Neutrophil (primary cell): ENCODE measurements at regions not wholly inside any gene's neighbourhood (a gene's known extent, or its start where the extent isn't known, plus 50 kb on each side); places are given as distances from the start of the nearest gene placed in this dataset.
A peak's percentile ranks its signal among the peaks of the same experiment; 100 is the strongest.

ENCODE experiments used
- H3K27ac ChIP-seq: fragments of 200-600 bp; sonication (generic); 2 replicates; pipeline ENCODE4 v1.5.1; 2016; ENCODE audit warnings: mild to moderate bottlenecking, moderate library complexity
- H3K27me3 ChIP-seq: fragments of 200-600 bp; sonication (generic); 2 replicates; pipeline ENCODE4 v1.6.0; 2016; ENCODE audit warnings: mild to moderate bottlenecking
- H3K36me3 ChIP-seq: fragments of 200-600 bp; sonication (generic); 2 replicates; pipeline ENCODE4 v1.5.1; 2017
- H3K4me1 ChIP-seq, 2 experiments: fragments of 200-600 bp in 1 of 2; sonication (generic) in 1 of 2; 1 replicate in 1 of 2; 2 replicates in 1 of 2; pipeline versions ENCODE4 v1.5.1 to v1.6.1; 2013 to 2016; ENCODE audit warnings: low read depth in 1 of 2, low read length in 1 of 2, mild to moderate bottlenecking in 1 of 2, moderate library complexity in 1 of 2; ENCODE audit not compliant: control insufficient read depth in 1 of 2, insufficient read depth in 1 of 2
- H3K4me3 ChIP-seq, 2 experiments: fragments of 200-600 bp in 1 of 2; sonication (generic) in 1 of 2; 1 replicate in 1 of 2; 2 replicates in 1 of 2; pipeline ENCODE4 v1.5.1; 2013 to 2016; ENCODE audit warnings: low read depth in 1 of 2, low read length in 1 of 2, mild to moderate bottlenecking in 1 of 2, moderate library complexity in 1 of 2
- H3K9me3 ChIP-seq: fragments of 200-600 bp; sonication (generic); 2 replicates; pipeline ENCODE4 v1.5.1; 2016
- TF ChIP-seq, protein P1 (sequence below): fragments of 200-600 bp; sonication (generic); IDR thresholded peaks from 2 replicates; pipeline ENCODE4 v1.5.1; 2016; ENCODE audit warnings: antibody characterized with exemption

DNA sequence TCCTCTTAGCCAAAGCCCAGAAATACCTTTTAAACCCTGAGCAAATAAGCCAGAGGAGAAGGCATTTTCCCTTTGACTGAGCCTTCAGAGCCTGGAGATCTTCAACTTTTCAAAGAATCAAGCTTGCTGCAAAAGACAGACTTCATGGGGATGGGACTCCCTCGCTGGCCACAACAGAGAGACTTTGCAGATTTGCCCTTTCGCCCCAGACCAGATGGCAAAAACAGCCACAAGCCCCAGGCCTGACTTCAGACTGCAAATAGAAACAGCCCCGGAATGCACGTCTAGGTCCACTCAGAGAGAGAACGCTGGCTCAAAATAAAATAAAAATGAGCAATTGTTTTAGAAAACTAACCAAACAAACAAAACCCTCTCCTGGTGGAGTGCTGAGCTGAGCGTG is 114.6 kb upstream of the MED13L start:
- H3K4me1 ChIP-seq: peaks cover 14 to 15% of the 10 kb centered on the region in 2 experiments
- H3K27me3 ChIP-seq: no peaks in the 10 kb centered on the region
- TF ChIP-seq, protein P1, sequence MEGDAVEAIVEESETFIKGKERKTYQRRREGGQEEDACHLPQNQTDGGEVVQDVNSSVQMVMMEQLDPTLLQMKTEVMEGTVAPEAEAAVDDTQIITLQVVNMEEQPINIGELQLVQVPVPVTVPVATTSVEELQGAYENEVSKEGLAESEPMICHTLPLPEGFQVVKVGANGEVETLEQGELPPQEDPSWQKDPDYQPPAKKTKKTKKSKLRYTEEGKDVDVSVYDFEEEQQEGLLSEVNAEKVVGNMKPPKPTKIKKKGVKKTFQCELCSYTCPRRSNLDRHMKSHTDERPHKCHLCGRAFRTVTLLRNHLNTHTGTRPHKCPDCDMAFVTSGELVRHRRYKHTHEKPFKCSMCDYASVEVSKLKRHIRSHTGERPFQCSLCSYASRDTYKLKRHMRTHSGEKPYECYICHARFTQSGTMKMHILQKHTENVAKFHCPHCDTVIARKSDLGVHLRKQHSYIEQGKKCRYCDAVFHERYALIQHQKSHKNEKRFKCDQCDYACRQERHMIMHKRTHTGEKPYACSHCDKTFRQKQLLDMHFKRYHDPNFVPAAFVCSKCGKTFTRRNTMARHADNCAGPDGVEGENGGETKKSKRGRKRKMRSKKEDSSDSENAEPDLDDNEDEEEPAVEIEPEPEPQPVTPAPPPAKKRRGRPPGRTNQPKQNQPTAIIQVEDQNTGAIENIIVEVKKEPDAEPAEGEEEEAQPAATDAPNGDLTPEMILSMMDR: no peak
- H3K4me3 ChIP-seq: no peak overlapping the region
- no peaks in the 10 kb centered on the region for H3K36me3 ChIP-seq
- H3K27ac ChIP-seq: no peak overlapping the region
- H3K9me3 ChIP-seq: no peaks in the 10 kb centered on the region

DNA sequence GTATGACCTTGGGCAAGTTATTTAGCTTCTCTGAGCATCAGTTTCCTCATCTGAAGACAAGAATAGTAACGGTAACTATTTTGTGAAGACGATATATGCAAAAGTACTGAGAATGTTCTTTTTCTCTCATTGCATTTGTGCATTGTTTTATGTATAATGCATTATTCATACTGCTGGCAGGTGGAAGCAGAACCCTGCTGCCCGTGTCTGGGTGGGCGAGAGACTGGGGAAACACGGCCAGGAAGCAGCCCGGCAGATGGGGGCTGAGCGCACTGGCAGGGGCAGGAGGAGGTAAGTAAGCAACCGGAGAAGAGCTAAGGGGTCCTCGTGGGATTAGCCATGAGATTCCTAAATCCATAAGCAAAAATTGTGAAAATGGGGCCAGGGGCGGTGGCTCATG is 115.8 kb upstream of the MED13L start:
- H3K27ac ChIP-seq: no peak overlapping the region
- H3K4me1 ChIP-seq: peaks cover 14 to 15% of the 10 kb centered on the region in 2 experiments
- H3K36me3 ChIP-seq: no peaks in the 10 kb centered on the region
- H3K4me3 ChIP-seq: no peak overlapping the region
- H3K27me3 ChIP-seq: no peaks in the 10 kb centered on the region
- TF ChIP-seq, protein P1: no peak
- no peaks in the 10 kb centered on the region for H3K9me3 ChIP-seq

- Histone ChIP-seq H3K27me3 (no peaks in the 10 kb centered on the region), H3K4me1 (peaks cover 14 to 15% of the 10 kb centered on the region in 2 experiments)
These were observed 116.6 kb upstream of the MED13L start for GRCh38 chr12:116393859-116394650.

GRCh38 chr12:116395396-116395795 is 117.9 kb upstream of the MED13L start:
- H3K36me3 ChIP-seq: no peaks in the 10 kb centered on the region
- no peak overlapping the region for H3K4me3 ChIP-seq
- H3K27ac ChIP-seq: no peak overlapping the region
- H3K4me1 ChIP-seq: peaks cover 14 to 15% of the 10 kb centered on the region in 2 experiments
- no peaks in the 10 kb centered on the region for H3K27me3 ChIP-seq
- TF ChIP-seq, protein P1: no peak
- no peaks in the 10 kb centered on the region for H3K9me3 ChIP-seq

More at GRCh38 chr12:116393859-116394650, 116.6 kb upstream of the MED13L start:
- H3K27ac ChIP-seq: peak overlapping the region; percentile 47
- H3K4me3 ChIP-seq: no peak overlapping the region
- no peaks in the 10 kb centered on the region for H3K36me3 ChIP-seq
- TF ChIP-seq, protein P1: no peak
- H3K9me3 ChIP-seq: no peaks in the 10 kb centered on the region

GRCh38 chr12:116397148-116397547 is 119.7 kb upstream of the MED13L start:
- Histone ChIP-seq H3K4me3 (no peak overlapping the region), H3K27me3 (no peaks in the 10 kb centered on the region), H3K27ac (no peak overlapping the region), H3K9me3 (peaks cover 3% of the 10 kb centered on the region), H3K36me3 (no peaks in the 10 kb centered on the region), H3K4me1 (peaks cover 15 to 22% of the 10 kb centered on the region in 2 experiments)
- TF ChIP-seq, protein P1: no peak
